HL-60 (cell line): ENCODE measurements at regions not wholly inside any gene's neighbourhood (a gene's known extent, or its start where the extent isn't known, plus 50 kb on each side); places are given as distances from the start of the nearest gene placed in this dataset.

Source experiments
- DNase-seq, 2 experiments: peaks; one replicate each; pipeline ENCODE4 v3.0.0-alpha.2; 2010 to 2020; ENCODE audit warnings: low read depth in 1 of 2, low spot score in 1 of 2
- H3K27ac ChIP-seq: fragments of 250-450 bp; sonication (Bioruptor Pico); replicated peaks from 2 replicates; pipeline ENCODE4 v1.5.1; 2020; ENCODE audit warnings: mild to moderate bottlenecking, moderate library complexity
- H3K27me3 ChIP-seq: fragments of 250-450 bp; sonication (Bioruptor Pico); 2 replicates; pipeline ENCODE4 v1.5.1; 2021; ENCODE audit warnings: mild to moderate bottlenecking, moderate library complexity; ENCODE audit not compliant: insufficient read depth, poor library complexity, severe bottlenecking
- H3K4me3 ChIP-seq: replicated peaks from 2 replicates; pipeline ENCODE4 v1.5.1; 2011; ENCODE audit warnings: mild to moderate bottlenecking, control low read depth, low read length; ENCODE audit not compliant: insufficient read depth
- CTCF ChIP-seq: IDR thresholded peaks from one replicate; pipeline ENCODE4 v1.5.1; 2011; ENCODE audit warnings: low read length, control low read depth, inconsistent platforms; ENCODE audit not compliant: insufficient read depth
- GABPA ChIP-seq: IDR thresholded peaks from 2 replicates; pipeline ENCODE4 v1.6.1; 2012; ENCODE audit warnings: low read depth
- POLR2AphosphoS5 ChIP-seq: IDR thresholded peaks from 2 replicates; pipeline ENCODE4 v1.6.1; 2012; ENCODE audit warnings: low read depth
- REST ChIP-seq: IDR thresholded peaks from 2 replicates; pipeline ENCODE4 v1.6.1; 2012; ENCODE audit warnings: low read depth; ENCODE audit not compliant: insufficient replicate concordance
- SPI1 ChIP-seq: IDR thresholded peaks from 2 replicates; pipeline ENCODE4 v1.6.1; 2012; ENCODE audit warnings: low read depth, mild to moderate bottlenecking, borderline replicate concordance

DNA sequence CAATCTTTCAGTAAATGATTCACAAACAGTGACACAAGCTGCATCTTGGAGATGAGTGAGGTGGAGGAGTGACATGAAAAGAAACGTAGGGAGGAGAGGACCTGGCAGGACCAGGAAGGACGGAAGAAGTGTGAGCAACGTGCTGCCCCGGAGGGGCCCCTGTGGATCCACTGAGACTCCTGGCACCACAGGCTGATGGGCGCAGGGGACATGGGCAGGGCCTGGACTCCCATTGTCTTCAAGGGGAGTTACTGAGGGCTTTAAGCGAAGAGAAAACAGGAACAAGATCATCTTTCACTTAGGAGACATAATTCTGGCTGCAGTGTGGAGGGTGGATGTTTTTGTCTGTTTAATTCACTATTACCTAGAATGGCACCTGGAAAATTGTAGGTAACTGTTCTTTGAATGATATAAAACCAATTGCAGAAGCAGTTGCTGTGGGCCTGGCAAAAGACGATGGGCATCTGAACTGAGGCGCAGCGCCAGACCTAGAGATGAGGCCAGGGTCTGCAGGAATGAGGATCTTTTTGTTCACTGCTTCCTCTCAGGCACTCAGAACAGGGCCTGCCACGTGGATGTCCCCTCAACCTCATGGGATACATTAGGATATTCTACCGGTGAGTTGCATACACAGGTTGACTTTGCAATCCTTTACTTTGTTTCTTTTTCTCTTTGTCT is 156.4 kb downstream of the TMEM18 start:
- no peak for TF ChIP-seq POLR2AphosphoS5
- TF ChIP-seq CTCF, result no peak
- no peak for TF ChIP-seq REST
- no peak for TF ChIP-seq GABPA
- TF ChIP-seq SPI1, result no peak
- H3K27me3 ChIP-seq, result no peaks in the 10 kb centered on the region

DNA sequence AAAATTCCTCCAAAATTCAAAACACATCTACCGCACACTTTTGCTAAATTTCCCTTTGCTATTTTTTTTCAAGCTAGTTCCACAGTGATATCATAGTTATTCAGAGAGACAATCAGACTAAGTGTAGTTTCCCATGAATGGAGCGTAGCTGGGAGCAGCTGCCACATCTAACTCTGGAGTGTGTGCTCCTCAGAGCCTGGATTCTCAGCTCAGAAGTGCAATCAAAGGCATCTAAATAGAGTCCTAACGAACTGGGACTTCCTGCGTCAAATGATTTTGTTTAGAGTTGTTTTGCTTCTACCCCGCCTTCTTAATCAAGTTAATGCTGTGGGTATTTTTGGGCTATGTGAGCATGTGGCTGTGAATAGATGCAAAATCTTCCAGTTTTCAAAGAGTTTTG is 160.3 kb downstream of the TMEM18 start:
- DNase-seq, result no peak
- no peak for TF ChIP-seq POLR2AphosphoS5
- TF ChIP-seq REST, result no peak
- TF ChIP-seq SPI1, result no peak
- no peak for TF ChIP-seq GABPA
- TF ChIP-seq CTCF, result no peak
- no peaks in the 10 kb centered on the region for H3K27me3 ChIP-seq
- H3K27ac ChIP-seq, result no peak overlapping the region
- no peak overlapping the region for H3K4me3 ChIP-seq

More for the DNA sequence above, 156.4 kb downstream of the TMEM18 start:
- Histone ChIP-seq H3K27ac (no peak overlapping the region), H3K4me3 (no peak overlapping the region)
- DNase-seq, result no peak

DNA sequence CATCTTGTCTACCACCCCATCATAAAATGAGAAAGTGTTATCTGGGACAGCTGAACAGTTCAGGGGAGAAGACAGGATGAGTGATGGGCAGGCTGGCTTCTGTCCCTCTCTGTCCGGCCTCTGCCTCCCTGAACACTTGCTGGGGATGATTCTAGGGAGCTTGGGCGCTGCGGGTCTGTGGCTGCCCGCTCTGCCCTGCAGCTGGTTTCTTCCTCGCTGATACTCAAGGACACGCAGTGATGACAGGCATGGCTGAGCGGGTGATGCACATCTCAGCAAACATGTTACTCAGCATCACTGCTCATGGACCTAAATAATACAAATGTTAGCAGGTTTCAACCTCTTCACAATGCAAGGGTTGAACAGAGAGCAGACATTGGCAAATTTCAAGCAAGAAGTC is 161.1 kb downstream of the TMEM18 start:
- Histone ChIP-seq H3K27ac (no peak overlapping the region), H3K4me3 (no peak overlapping the region), H3K27me3 (no peaks in the 10 kb centered on the region)
- no peak for TF ChIP-seq CTCF
- no peak for TF ChIP-seq GABPA
- no peak for TF ChIP-seq POLR2AphosphoS5
- no peak for TF ChIP-seq SPI1
- no peak for TF ChIP-seq REST
- no peak for DNase-seq
